DND-41 (cell line): ENCODE measurements at regions not wholly inside any gene's neighbourhood (a gene's known extent, or its start where the extent isn't known, plus 50 kb on each side); places are given as distances from the start of the nearest gene placed in this dataset.

ENCODE experiments used
- ATAC-seq: fragments of 200-7000 bp; cut with Tn5 transposase; 3 replicates; pipeline ENCODE4 v1.9.1; 2021; ENCODE audit warnings: low read depth; ENCODE audit not compliant: insufficient read depth
- DNase-seq: peaks from one replicate; pipeline ENCODE4 v3.0.0-alpha.2; 2020
- H2AFZ ChIP-seq: 2 replicates; pipeline ENCODE4 v1.6.0; 2012; ENCODE audit warnings: low read depth, low read length
- H3K27ac ChIP-seq: 2 replicates; pipeline ENCODE4 v1.5.1; 2012; ENCODE audit warnings: low read length, inconsistent platforms
- H3K27me3 ChIP-seq: fragments of 200-600 bp; sonication (generic); 2 replicates; pipeline ENCODE4 v1.6.0; 2012; ENCODE audit warnings: low read length, mild to moderate bottlenecking, inconsistent platforms; ENCODE audit not compliant: insufficient read depth, poor library complexity
- H3K36me3 ChIP-seq: 2 replicates; pipeline ENCODE4 v1.5.1; 2012; ENCODE audit warnings: low read length, inconsistent platforms; ENCODE audit not compliant: insufficient read depth
- H3K4me1 ChIP-seq: 2 replicates; pipeline ENCODE4 v1.5.1; 2012; ENCODE audit warnings: mild to moderate bottlenecking, low read length; ENCODE audit not compliant: insufficient read depth
- H3K4me2 ChIP-seq: 2 replicates; pipeline ENCODE4 v1.6.0; 2012; ENCODE audit warnings: mild to moderate bottlenecking, moderate library complexity, low read length, inconsistent platforms; ENCODE audit not compliant: insufficient read depth
- H3K4me3 ChIP-seq, 2 experiments: fragments of 200-600 bp in 1 of 2; shearing (Covaris generic) in 1 of 2; 2 replicates each; pipeline ENCODE4 v1.5.1; 2012 to 2016; ENCODE audit warnings: inconsistent platforms in 2 of 2, low read length in 2 of 2, mild to moderate bottlenecking in 2 of 2, low read depth in 1 of 2, moderate library complexity in 1 of 2
- H3K79me2 ChIP-seq: 2 replicates; pipeline ENCODE4 v1.6.0; 2012; ENCODE audit warnings: low read length, inconsistent platforms; ENCODE audit not compliant: insufficient read depth
- H3K9ac ChIP-seq: 2 replicates; pipeline ENCODE4 v1.6.0; 2012; ENCODE audit warnings: low read depth, mild to moderate bottlenecking, inconsistent platforms, low read length, moderate library complexity
- H3K9me3 ChIP-seq: 2 replicates; pipeline ENCODE4 v1.5.1; 2012; ENCODE audit warnings: low read length, moderate library complexity, mild to moderate bottlenecking, inconsistent platforms; ENCODE audit not compliant: insufficient read depth, severe bottlenecking
- H4K20me1 ChIP-seq: 2 replicates; pipeline ENCODE4 v1.6.0; 2012; ENCODE audit warnings: low read length; ENCODE audit not compliant: insufficient read depth
- EZH2 ChIP-seq: IDR thresholded peaks from 3 replicates; pipeline ENCODE4 v1.6.1; 2012; ENCODE audit warnings: borderline replicate concordance, low read depth, mild to moderate bottlenecking, moderate library complexity, low read length, inconsistent platforms; ENCODE audit not compliant: severe bottlenecking
- TF ChIP-seq, protein P1 (sequence below): IDR thresholded peaks from 2 replicates; pipeline ENCODE4 v1.5.1; 2012; ENCODE audit warnings: borderline replicate concordance, low read length, moderate library complexity, mild to moderate bottlenecking; ENCODE audit not compliant: poor library complexity, severe bottlenecking; ENCODE audit errors: extremely low read depth

DNA sequence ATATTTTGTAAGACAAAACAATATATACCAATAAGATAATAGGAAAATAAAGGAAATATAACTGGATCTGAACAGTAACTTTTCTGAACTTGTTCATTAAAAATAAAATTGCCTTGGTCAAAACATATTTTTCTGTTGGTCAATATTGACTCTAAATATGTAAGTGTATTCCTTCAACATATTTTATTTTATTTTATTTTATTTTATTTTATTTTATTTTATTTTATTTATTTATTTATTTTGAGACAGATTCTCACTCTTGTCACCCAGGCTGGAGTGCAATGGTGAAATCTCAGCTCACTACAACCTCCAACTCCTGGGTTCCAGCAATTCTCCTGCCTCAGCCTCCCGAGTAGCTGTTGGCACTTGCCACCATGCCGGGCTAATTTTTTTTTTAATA, 571.0 kb downstream of the NR2F1-AS1 start:
- H3K27ac ChIP-seq, result no peak overlapping the region
- H3K79me2 ChIP-seq, result no peaks in the 10 kb centered on the region
- ATAC-seq, result no peak
- H3K9me3 ChIP-seq, result no peaks in the 10 kb centered on the region
- H3K27me3 ChIP-seq, result no peaks in the 10 kb centered on the region
- no peak for TF ChIP-seq EZH2
- TF ChIP-seq, protein P1, sequence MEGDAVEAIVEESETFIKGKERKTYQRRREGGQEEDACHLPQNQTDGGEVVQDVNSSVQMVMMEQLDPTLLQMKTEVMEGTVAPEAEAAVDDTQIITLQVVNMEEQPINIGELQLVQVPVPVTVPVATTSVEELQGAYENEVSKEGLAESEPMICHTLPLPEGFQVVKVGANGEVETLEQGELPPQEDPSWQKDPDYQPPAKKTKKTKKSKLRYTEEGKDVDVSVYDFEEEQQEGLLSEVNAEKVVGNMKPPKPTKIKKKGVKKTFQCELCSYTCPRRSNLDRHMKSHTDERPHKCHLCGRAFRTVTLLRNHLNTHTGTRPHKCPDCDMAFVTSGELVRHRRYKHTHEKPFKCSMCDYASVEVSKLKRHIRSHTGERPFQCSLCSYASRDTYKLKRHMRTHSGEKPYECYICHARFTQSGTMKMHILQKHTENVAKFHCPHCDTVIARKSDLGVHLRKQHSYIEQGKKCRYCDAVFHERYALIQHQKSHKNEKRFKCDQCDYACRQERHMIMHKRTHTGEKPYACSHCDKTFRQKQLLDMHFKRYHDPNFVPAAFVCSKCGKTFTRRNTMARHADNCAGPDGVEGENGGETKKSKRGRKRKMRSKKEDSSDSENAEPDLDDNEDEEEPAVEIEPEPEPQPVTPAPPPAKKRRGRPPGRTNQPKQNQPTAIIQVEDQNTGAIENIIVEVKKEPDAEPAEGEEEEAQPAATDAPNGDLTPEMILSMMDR, result no peak
- no peak for DNase-seq
- H2AFZ ChIP-seq, result no peak overlapping the region
- no peaks in the 10 kb centered on the region for H4K20me1 ChIP-seq
- no peak overlapping the region for H3K9ac ChIP-seq
- H3K36me3 ChIP-seq, result no peaks in the 10 kb centered on the region
- H3K4me1 ChIP-seq, result no peaks in the 10 kb centered on the region
- H3K4me3 ChIP-seq, result no peak overlapping the region
- H3K4me2 ChIP-seq, result no peak overlapping the region

DNA sequence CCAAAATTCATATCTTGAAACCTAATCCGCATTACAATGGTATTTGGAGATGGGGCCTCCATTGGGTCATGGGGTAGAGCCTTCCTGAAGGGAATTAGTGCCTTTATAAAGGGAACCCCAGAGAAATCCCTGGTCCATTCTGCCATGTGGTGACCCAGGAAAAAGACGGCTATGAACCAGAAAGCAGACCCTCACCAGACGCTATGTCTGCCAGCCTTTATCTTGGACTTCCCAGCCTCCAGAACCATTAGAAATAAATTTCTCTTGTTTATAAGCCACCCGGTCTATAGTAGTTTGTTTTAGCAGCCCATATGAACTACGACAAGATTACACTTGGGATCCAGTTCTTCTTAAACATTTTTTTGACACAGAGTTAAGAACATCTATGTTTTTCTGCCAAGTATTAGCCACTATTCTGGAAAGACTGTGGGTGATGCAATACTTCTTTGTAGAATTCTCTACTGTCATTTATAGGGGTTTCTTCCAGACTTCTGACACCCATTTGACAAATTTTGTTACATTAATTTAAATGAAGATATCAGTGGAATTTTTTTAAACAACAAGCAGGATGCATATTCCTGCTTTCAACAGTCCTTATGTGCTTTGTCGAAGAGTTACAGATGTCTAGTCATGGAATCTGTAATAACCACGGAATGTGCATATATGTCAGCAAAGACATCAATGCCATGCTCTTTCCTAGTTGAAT, 572.4 kb downstream of the NR2F1-AS1 start:
- DNase-seq, result no peak
- TF ChIP-seq EZH2, result no peak
- TF ChIP-seq, protein P1, result no peak
- H3K79me2 ChIP-seq, result no peaks in the 10 kb centered on the region

DNA sequence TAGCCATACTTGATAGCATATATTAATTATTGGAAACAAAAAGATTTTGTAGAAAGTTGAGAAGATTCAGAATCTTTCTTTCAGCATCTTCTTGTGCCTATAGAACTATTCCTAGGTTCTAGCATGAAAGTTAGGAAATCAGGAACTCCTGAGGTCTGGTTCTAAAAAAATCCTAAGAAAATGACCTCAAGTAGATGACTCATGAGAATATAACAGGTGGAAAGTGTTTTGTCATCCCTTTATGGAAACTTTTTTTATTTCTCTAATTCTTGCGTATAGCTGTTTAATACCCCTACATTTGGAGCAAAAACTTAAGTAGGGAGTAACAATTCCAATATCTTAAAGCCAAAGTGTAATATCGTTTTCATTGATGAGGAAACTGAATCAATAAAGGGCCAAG, 574.1 kb downstream of the NR2F1-AS1 start:
- H3K9me3 ChIP-seq, result no peaks in the 10 kb centered on the region
- TF ChIP-seq, protein P1, result no peak
- no peak for TF ChIP-seq EZH2
- H3K4me3 ChIP-seq, result no peak overlapping the region
- no peaks in the 10 kb centered on the region for H3K4me1 ChIP-seq
- H3K36me3 ChIP-seq, result no peaks in the 10 kb centered on the region
- no peak overlapping the region for H3K9ac ChIP-seq
- no peak overlapping the region for H3K4me2 ChIP-seq
- ATAC-seq (no peak), DNase-seq (no peak)
- no peak overlapping the region for H3K27ac ChIP-seq
- H3K79me2 ChIP-seq, result no peaks in the 10 kb centered on the region
- H4K20me1 ChIP-seq, result no peaks in the 10 kb centered on the region
- H2AFZ ChIP-seq, result no peak overlapping the region
- no peaks in the 10 kb centered on the region for H3K27me3 ChIP-seq

More for the DNA sequence above, 572.4 kb downstream of the NR2F1-AS1 start:
- no peak overlapping the region for H3K9ac ChIP-seq
- H4K20me1 ChIP-seq, result no peaks in the 10 kb centered on the region
- no peaks in the 10 kb centered on the region for H3K36me3 ChIP-seq
- no peak overlapping the region for H2AFZ ChIP-seq
- ATAC-seq, result no peak
- H3K9me3 ChIP-seq, result no peaks in the 10 kb centered on the region
- H3K4me1 ChIP-seq, result no peaks in the 10 kb centered on the region
- H3K27ac ChIP-seq, result no peak overlapping the region
- no peak overlapping the region for H3K4me2 ChIP-seq
- no peak overlapping the region for H3K4me3 ChIP-seq
- H3K27me3 ChIP-seq, result no peaks in the 10 kb centered on the region
